ENCODE measurements at regions not wholly inside any gene's neighbourhood (a gene's known extent, or its start where the extent isn't known, plus 50 kb on each side); places are given as distances from the start of the nearest gene placed in this dataset.

GRCh38 chr4:38609614-38610013 lies 54.4 kb upstream of the KLF3 start:
- no peak overlapping the region for H3K4me3 ChIP-seq (ENCODE audit: low read depth, low read length)
- TF ChIP-seq, protein P1, sequence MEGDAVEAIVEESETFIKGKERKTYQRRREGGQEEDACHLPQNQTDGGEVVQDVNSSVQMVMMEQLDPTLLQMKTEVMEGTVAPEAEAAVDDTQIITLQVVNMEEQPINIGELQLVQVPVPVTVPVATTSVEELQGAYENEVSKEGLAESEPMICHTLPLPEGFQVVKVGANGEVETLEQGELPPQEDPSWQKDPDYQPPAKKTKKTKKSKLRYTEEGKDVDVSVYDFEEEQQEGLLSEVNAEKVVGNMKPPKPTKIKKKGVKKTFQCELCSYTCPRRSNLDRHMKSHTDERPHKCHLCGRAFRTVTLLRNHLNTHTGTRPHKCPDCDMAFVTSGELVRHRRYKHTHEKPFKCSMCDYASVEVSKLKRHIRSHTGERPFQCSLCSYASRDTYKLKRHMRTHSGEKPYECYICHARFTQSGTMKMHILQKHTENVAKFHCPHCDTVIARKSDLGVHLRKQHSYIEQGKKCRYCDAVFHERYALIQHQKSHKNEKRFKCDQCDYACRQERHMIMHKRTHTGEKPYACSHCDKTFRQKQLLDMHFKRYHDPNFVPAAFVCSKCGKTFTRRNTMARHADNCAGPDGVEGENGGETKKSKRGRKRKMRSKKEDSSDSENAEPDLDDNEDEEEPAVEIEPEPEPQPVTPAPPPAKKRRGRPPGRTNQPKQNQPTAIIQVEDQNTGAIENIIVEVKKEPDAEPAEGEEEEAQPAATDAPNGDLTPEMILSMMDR (IDR thresholded peaks at IDR 0.05; ENCODE audit: low read depth, low read length, missing control alignments) = no peak

GRCh38 chr4:38610521-38610920 lies 53.5 kb upstream of the KLF3 start:
- TF ChIP-seq, protein P1 (IDR thresholded peaks at IDR 0.05; ENCODE audit: low read depth, low read length, missing control alignments) = no peak
- no peak overlapping the region for H3K4me3 ChIP-seq (ENCODE audit: low read depth, low read length)
- DNase-seq (ENCODE audit: low read depth) = no peak

More at GRCh38 chr4:38609614-38610013, 54.4 kb upstream of the KLF3 start:
- DNase-seq (ENCODE audit: low read depth) = no peak

- no peak for DNase-seq (ENCODE audit: low read depth)
- H3K4me3 ChIP-seq (ENCODE audit: low read depth, low read length) = no peak overlapping the region
- TF ChIP-seq, protein P1 (IDR thresholded peaks at IDR 0.05; ENCODE audit: low read depth, low read length, missing control alignments) = no peak
Measured at GRCh38 chr4:38610966-38611431, 53.0 kb upstream of the KLF3 start.

- TF ChIP-seq, protein P1 (IDR thresholded peaks at IDR 0.05; ENCODE audit: low read depth, low read length, missing control alignments) = no peak
- no peak for DNase-seq (ENCODE audit: low read depth)
- H3K4me3 ChIP-seq (ENCODE audit: low read depth, low read length) = no peak overlapping the region
Measured at GRCh38 chr4:38611676-38612075, 52.3 kb upstream of the KLF3 start.

DNA sequence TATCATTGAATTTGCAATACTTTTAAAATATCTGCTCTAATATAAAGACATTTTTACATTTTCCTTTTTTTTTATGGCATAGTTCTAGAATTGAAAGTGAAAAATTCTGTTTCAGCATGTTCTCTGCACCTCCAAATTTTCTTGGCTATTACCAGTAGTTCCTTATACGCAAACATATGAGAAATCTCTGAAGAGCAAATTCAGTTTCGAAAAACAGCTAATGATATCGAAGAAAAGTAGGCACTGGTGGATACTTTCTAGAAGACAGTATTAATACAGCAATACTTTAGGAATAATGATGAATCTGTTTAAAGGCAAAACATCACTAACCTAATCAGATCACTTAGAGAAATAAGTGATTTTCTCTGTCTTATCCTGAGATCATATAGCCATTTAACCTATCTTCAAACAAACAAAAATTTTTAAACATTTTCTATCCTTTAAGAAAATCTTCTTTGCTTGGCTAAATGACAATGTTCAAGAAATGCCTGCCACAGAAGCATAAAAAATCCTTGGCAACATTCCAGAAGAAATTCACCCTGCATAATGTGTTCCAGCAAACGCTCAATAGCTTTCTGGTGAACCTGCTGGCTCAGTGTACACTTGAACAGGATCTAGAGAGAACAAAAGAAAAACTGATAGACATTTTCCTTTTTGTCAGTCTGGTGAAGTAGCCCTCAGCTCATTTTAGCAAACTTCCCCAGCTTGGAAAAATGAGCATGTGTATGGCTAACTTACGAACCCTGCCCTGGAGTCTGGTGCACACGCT lies 51.2 kb upstream of the KLF3 start:
- no peak overlapping the region for H3K4me3 ChIP-seq (ENCODE audit: low read depth, low read length)
- no peak for DNase-seq (ENCODE audit: low read depth)
- TF ChIP-seq, protein P1 (IDR thresholded peaks at IDR 0.05; ENCODE audit: low read depth, low read length, missing control alignments) = no peak
